Liver (tissue), 3 donors: ENCODE measurements at regions not wholly inside any gene's neighbourhood (a gene's known extent, or its start where the extent isn't known, plus 50 kb on each side); places are given as distances from the start of the nearest gene placed in this dataset.

Source experiments
- FOXA1 ChIP-seq: IDR thresholded peaks from 2 replicates; pipeline ENCODE4 v1.6.1; 2016; ENCODE audit warnings: antibody characterized with exemption
- HNF4A ChIP-seq, 2 donors: conservative IDR thresholded peaks; 2 replicates each; pipeline ENCODE4 v1.6.1; 2016; ENCODE audit warnings: antibody characterized with exemption in 2 of 2, mild to moderate bottlenecking in 2 of 2
- RAD21 ChIP-seq, 2 donors: IDR thresholded peaks; 2 replicates each; pipeline ENCODE4 v1.6.1; 2016; ENCODE audit warnings: antibody characterized with exemption in 2 of 2, mild to moderate bottlenecking in 2 of 2
- TAF1 ChIP-seq: conservative IDR thresholded peaks from 2 replicates; pipeline ENCODE4 v1.6.1; 2016; ENCODE audit warnings: antibody characterized with exemption, mild to moderate bottlenecking
- YY1 ChIP-seq: IDR thresholded peaks from 2 replicates; pipeline ENCODE4 v1.6.1; 2016; ENCODE audit warnings: antibody characterized with exemption, mild to moderate bottlenecking
- TF ChIP-seq, protein P1 (sequence below): IDR thresholded peaks from 2 replicates; pipeline ENCODE4 v1.6.1; 2016; ENCODE audit warnings: antibody characterized with exemption, mild to moderate bottlenecking
- TF ChIP-seq, protein P2 (sequence below): fragments of 150-350 bp; IDR thresholded peaks from 2 replicates; pipeline ENCODE4 v1.5.1; 2017; ENCODE audit warnings: improper control_type of control experiment, low read depth, low read length; ENCODE audit not compliant: missing input control
- TF ChIP-seq, protein P3 (sequence below): IDR thresholded peaks from 2 replicates; pipeline ENCODE4 v1.6.1; 2016; ENCODE audit warnings: antibody characterized with exemption
- TF ChIP-seq, protein P4 (sequence below): IDR thresholded peaks from 2 replicates; pipeline ENCODE4 v1.6.1; 2016; ENCODE audit warnings: antibody characterized with exemption
- donor health status: healthy.
- donor health status: healthy.

DNA sequence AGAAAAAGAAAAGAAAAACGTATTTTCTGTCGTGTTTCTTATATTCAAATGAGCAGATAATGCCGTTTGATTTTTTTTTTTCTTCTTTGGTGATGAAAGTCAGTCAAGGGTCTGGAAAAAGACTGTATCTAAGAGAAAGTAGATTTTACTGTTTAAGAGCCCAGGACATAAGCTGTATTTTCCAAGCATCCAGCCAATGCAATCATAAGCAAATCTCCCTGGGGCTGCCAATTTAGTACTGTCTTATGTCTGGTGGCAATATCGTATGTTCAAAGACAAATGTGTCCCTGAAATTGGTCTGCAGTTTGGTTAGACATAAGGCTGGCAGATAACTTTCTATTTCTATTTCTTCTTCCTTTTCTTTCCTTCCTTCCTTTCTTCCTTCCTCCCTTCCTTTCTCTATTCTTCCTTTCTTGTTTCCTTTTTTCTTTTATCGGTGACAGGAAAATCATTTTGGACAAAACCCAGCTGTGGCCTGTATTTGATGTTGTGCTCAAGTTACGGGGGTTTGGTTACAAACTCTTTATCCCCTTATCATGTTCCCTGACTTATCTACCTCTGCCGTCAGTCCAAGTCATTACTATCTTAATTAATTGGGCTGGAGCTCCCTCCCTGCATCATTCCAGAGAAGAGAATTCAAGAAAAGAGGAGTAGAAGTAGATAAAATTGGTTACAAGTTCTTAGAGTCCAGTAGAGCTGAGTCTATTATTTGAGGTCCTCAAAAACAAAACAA lies 683.4 kb upstream of the FSHR start:
- TF ChIP-seq, protein P1, sequence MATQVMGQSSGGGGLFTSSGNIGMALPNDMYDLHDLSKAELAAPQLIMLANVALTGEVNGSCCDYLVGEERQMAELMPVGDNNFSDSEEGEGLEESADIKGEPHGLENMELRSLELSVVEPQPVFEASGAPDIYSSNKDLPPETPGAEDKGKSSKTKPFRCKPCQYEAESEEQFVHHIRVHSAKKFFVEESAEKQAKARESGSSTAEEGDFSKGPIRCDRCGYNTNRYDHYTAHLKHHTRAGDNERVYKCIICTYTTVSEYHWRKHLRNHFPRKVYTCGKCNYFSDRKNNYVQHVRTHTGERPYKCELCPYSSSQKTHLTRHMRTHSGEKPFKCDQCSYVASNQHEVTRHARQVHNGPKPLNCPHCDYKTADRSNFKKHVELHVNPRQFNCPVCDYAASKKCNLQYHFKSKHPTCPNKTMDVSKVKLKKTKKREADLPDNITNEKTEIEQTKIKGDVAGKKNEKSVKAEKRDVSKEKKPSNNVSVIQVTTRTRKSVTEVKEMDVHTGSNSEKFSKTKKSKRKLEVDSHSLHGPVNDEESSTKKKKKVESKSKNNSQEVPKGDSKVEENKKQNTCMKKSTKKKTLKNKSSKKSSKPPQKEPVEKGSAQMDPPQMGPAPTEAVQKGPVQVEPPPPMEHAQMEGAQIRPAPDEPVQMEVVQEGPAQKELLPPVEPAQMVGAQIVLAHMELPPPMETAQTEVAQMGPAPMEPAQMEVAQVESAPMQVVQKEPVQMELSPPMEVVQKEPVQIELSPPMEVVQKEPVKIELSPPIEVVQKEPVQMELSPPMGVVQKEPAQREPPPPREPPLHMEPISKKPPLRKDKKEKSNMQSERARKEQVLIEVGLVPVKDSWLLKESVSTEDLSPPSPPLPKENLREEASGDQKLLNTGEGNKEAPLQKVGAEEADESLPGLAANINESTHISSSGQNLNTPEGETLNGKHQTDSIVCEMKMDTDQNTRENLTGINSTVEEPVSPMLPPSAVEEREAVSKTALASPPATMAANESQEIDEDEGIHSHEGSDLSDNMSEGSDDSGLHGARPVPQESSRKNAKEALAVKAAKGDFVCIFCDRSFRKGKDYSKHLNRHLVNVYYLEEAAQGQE: no peak
- TF ChIP-seq, protein P2, sequence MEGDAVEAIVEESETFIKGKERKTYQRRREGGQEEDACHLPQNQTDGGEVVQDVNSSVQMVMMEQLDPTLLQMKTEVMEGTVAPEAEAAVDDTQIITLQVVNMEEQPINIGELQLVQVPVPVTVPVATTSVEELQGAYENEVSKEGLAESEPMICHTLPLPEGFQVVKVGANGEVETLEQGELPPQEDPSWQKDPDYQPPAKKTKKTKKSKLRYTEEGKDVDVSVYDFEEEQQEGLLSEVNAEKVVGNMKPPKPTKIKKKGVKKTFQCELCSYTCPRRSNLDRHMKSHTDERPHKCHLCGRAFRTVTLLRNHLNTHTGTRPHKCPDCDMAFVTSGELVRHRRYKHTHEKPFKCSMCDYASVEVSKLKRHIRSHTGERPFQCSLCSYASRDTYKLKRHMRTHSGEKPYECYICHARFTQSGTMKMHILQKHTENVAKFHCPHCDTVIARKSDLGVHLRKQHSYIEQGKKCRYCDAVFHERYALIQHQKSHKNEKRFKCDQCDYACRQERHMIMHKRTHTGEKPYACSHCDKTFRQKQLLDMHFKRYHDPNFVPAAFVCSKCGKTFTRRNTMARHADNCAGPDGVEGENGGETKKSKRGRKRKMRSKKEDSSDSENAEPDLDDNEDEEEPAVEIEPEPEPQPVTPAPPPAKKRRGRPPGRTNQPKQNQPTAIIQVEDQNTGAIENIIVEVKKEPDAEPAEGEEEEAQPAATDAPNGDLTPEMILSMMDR: no peak
- TF ChIP-seq, protein P3, sequence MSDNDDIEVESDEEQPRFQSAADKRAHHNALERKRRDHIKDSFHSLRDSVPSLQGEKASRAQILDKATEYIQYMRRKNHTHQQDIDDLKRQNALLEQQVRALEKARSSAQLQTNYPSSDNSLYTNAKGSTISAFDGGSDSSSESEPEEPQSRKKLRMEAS: no peak
- TF ChIP-seq RAD21 (IDR thresholded peaks at IDR 0.05) (no peak), FOXA1 (no peak), TAF1 (no peak), YY1 (no peak), HNF4A (conservative IDR thresholded peaks at IDR 0.05) (no peak)
- TF ChIP-seq, protein P4, sequence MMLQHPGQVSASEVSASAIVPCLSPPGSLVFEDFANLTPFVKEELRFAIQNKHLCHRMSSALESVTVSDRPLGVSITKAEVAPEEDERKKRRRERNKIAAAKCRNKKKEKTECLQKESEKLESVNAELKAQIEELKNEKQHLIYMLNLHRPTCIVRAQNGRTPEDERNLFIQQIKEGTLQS: no peak
